ENCODE measurements at regions not wholly inside any gene's neighbourhood (a gene's known extent, or its start where the extent isn't known, plus 50 kb on each side); places are given as distances from the start of the nearest gene placed in this dataset.
"Not testable (repeated sequence)": the region's sequence is repeated elsewhere in the genome, so short reads cannot be mapped to it uniquely, and the experiment has no call there.

DNA sequence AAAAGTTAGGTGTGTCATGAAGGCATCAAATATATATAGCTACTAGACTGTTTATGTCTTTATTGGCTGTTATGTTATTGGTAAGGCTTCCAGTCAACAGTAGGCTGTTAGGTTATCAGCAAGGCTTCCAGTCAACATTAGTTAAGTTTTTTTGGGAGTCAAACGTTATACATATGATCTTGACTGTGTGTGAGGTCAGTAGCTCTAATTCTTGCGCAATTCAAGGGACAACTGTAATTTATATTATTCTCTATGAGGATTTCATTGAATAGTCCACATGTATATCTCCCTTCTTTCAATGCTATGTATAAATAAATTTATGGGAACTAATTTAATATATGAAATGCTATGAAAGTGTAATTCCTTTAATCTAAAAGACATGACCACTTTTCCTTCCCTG lies 757.5 kb upstream of the TMEFF2 start:
- FAIRE-seq = no peak

DNA sequence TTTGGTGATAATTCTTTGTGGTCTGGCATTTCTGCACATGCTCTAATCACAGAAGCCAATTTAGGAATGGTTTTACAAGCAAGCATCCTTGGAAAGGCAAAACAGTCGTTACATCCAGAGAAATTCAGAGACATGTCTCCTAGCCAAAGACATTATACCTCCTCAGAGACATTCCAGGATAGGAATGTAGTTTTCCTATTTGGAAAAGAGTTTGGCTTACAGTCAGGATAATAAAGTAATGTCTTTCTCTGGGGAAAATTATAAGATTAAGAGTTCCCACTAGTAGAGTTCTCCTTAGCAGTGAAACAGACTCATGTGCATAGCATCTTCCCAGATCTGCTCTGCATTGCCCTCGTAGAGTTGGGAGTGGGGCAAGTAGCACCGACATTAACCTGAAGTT lies 753.6 kb upstream of the TMEFF2 start:
- FAIRE-seq = no peak
- no peak for DNase-seq (ENCODE audit: low spot score)

More for the DNA sequence above, 757.5 kb upstream of the TMEFF2 start:
- no peak for DNase-seq (ENCODE audit: low spot score)

DNA sequence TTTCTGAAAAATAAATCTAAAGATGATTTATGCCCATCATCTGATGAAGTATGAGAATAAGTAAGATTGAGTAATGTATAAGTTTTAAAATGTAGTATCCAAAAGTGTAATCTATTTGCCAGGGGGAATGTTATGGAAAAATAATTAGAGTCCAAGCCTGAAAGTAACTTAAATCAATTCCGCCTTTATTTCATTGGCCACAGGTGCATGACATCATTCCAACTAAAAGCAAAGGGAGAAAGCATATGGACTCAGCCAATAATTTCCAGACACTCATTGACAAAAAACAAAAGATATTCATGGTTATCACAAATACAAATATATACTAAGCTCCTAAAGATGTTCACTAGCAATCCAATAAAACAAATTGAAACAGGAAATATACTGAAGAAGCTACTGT lies 752.6 kb upstream of the TMEFF2 start:
- DNase-seq (ENCODE audit: low spot score) (no peak), FAIRE-seq (no peak)

DNA sequence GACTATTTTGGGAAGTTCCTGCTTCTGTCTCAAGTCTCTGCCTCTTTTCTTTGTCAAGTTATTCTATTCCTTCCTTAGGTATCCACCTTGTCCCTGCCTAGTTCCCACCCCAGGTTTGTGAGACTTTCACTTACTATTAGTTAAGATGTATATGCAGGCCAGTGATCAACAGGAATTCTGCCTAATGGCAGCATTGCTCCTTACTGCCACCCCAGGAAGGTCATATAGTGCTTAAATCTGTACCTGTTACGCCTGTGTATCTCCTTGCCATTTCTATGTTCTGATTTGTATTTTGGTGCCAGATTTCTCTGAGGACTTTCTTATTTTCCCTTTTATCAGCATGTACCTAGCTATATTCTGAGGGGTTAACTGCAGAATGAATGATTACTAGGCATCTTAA lies 746.0 kb upstream of the TMEFF2 start:
- FAIRE-seq (no peak), DNase-seq (ENCODE audit: low spot score) (no peak)

DNA sequence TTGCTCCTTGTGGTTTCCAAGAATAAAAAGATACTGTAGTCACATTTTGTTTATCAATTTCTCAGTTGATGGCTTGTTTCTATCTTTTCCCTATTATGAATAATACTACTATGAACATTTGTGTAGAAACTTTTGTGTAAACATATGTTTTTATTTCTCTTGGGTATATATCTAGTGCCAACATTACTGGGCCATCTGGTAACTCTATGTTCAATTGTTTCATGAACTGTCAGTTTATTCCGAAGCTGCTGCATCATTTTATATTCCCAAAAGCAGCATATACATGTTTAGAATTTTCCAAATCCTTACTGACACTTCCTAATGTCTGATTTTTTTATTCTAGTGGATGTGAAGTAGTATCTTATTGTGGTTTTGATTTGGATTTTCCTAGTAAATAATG lies 737.6 kb upstream of the TMEFF2 start:
- no peak for DNase-seq (ENCODE audit: low spot score)
- no peak for FAIRE-seq

DNA sequence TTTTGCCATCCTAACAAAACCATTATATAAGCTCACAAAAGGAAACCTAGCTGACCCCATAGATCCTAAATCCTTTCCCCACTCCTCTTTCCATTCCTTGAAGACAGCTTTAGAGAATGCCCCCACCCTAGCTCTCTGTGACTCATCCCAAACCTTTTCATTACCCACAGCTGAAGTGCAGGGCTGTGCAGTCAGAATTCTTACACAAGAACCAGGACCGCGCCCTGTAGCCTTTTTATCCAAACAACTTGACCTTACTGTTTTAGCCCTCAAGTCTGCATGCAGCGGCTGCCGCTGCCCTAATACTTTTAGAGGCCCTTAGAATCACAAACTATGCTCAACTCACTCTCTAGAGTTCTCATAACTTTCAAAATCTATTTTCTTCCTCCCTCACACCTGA lies 726.9 kb upstream of the TMEFF2 start:
- FAIRE-seq; DNase-seq (ENCODE audit: low spot score): not testable (repeated sequence)

DNA sequence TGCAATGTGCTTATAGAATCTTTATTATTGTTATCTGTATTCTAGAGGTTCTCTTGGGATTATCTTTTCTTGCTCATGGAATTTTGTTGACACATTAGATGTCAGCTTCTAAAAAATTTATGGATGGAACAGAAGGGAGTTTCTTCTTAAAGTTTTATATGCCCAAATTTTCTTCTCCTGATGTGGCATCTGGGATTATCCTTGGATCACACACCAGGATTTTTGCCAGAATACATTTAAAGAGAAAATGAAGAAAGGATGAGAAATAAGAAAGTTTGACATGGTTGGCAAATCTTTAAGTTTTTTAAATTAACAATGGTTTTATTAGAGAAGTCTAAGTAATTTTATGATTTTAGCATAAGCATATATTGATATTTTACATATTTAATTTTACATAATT lies 706.7 kb upstream of the TMEFF2 start:
- no peak for FAIRE-seq
- no peak for DNase-seq (ENCODE audit: low spot score)

DNA sequence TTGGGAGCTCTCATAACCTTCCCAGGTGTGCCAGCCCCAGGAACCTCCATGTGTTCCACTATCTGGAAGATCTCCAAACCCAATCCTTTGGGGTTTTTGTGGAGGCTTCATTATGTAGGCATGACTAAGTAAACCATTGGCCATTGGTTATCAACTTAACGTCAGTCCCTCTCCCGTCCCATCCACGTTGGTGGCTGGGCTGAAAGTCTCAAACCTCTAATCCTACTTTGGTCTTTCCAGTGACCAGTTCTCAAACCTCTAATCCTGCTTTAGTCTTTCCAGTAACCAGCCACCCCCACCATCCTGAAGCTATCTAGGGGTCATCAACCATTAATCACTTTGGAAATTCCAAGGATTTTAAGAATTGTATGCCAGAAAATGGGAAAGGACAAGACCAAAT lies 704.7 kb upstream of the TMEFF2 start:
- FAIRE-seq = no peak
- DNase-seq (ENCODE audit: low spot score) = no peak

DNA sequence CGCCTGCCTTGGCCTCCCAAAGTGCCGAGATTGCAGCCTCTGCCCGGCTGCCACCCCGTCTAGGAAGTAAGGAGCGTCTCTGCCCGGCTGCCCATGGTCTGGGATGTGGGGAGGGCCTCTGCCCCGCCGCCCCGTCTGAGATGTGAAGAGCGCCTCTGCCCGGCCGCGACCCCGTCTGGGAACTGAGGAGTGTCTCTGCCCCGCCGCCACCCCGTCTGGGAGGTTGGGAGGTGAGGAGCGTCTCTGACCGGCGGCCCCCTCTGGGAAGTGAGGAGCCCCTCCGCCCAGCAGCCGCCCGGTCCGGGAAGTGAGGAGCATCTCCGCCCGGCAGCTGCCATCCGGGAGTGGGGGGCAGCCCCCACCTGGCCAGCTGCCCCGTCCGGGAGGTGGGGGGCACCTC lies 699.2 kb upstream of the TMEFF2 start:
- not testable (repeated sequence) for DNase-seq (ENCODE audit: low spot score); FAIRE-seq

DNA sequence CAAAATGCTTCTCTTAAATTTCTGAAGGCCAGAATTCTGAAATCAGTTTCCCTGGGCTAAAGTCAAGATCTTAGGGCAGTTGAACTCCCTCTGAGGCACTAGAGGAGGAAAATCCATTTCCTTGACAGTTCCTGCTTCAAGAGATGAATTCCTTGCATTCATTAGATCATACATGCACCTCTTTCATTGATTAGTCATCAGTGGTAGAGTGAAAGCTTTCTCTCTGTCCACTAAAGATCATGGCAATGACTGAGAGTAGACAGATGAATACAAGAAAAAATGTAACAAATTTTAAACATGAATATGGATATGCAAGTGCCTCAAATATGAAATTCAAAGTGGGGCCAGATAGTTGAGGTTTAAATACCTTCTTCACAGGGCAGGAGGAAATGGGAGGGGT lies 693.4 kb upstream of the TMEFF2 start:
- DNase-seq (ENCODE audit: low spot score) (no peak), FAIRE-seq (no peak)

DNA sequence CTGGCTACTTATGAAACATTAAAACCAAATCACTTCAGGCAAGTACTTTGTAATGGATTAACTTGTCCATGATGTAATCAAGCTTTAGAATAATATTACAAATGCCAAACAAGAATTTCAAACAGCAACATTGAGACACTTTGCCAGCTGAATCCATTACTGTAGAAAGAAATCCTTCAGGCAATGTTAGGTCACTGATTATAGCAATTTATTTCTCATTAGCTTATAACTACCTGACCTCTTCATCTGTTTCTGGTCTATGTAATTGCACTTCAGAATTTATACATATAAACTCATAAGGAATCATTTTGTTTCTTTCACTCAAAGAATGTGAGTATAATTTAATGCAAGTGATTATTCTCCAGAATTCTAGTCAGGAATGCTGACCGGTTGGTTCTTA lies 692.6 kb upstream of the TMEFF2 start:
- DNase-seq (ENCODE audit: low spot score) = no peak
- FAIRE-seq = no peak

DNA sequence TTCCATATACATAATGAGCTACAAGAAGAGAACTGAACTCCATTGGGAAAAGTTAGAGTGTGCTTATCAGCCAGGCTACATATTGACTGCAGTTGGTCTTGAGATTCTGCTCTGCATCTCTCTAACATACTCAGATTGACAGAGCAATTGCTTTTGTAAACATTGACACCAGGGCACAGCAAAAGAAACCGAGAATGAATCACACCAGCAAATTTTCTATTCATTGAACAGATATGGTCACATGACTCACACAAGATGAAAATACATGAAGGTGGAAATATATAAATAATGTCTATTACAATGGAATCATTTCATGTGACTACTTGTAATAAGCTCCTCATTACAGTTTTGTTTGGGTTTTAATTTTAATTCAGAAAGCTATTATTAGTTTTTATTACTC lies 691.9 kb upstream of the TMEFF2 start:
- FAIRE-seq = no peak
- no peak for DNase-seq (ENCODE audit: low spot score)

DNA sequence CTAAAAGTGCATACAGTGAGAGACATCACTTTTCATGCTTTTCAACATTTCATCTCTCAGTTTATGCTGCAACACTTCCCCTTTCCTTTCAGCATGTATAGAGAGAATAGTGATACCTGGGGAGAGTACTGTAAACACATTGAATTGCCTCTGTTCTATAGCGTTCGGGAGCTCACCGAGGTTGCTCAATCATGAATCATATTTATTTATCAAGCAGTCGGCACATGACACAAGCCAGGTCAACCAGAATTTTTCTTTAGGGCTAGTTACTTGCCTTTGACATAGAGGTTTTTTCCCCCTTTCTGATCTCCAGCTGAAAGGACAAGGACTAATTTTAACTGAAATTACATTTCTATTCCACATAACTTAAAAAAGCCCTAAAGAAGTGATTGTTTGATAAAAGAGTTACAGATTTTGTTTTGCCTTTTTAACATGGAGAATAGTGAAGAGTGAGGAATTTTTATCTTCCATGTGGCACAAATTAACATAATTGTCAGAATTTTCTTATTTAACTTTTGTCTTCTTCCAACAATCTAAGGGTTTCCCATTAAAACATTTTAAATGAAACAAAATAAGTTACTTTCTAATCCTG lies 690.9 kb upstream of the TMEFF2 start:
- no peak for DNase-seq (ENCODE audit: low spot score)
- FAIRE-seq = no peak

DNA sequence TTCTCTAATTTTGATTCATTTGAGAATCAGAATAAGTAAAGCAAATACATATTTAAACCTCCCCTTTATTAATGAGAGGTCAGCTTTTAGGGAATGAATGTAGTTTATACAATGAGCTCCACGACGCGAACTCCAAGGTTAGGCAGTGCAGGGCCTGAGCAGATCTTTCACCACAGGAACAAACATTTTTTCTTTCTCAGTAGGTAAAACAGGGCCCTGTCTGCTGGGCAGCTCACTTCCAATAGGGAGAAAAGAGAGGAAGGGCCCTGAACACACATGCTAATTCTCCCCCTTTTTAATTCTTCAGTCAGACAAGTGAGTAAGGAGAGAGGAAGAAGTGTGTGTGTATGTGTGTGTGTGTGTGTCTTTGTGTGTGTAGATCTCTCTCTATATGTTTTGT lies 682.4 kb upstream of the TMEFF2 start:
- FAIRE-seq = no peak
- DNase-seq (ENCODE audit: low spot score) = no peak

DNA sequence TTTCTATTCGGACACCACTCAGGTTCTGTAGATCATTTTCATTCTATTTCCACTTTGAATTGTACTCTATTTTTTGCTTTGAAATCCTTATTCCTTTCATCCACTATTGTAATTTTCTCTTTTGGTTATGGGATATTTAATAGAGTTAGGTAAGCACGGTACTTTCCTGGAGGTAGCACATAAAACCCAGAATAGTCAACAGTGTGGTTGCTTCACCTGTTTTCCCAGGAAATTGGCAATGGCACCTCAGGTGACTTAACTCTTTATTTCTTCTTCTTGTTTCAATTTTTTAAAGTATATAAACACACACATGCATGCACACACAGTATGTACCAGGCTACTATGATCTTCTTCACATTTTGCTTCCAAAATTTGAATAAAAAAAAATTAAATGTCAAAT lies 682.0 kb upstream of the TMEFF2 start:
- no peak for DNase-seq (ENCODE audit: low spot score)
- FAIRE-seq = no peak

DNA sequence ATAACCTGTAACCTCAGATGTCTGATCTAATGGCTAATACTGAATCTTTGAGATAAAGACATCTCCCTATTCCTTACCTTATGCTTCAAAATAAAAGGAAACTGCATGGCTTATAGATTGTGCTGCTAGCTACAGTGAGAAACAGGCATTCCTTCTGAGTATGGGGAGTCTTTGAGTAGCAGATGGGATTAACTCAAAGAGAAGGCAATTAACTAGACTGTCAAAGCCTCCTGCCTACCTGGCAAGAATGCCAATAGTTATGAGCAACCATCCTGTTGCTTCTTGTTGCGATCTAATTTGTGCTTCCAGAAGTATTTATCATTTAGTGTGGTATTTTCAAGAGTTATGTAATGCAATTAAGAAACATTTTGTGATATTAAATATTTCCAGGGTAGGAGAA lies 660.0 kb upstream of the TMEFF2 start:
- FAIRE-seq (no peak), DNase-seq (ENCODE audit: low spot score) (no peak)

DNA sequence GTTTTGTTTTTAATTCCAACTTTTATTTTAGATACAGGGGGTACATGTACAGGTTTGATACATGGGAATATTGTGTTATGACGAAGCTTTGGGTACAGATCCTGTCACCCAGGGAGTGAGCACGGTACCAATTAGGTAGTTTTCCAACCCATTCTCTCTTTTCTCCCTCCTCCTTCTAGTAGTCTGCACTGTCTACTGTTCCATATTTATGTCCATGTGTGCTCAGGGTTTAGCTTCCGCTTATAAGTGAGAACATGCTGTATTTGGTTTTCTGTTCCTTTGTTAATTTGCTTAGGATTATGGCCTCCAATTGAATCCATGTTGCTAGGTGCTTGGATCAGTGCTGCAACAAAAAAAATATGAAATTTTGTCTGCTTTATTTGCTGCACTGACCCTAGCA lies 659.3 kb upstream of the TMEFF2 start:
- DNase-seq (ENCODE audit: low spot score) (no peak), FAIRE-seq (no peak)

DNA sequence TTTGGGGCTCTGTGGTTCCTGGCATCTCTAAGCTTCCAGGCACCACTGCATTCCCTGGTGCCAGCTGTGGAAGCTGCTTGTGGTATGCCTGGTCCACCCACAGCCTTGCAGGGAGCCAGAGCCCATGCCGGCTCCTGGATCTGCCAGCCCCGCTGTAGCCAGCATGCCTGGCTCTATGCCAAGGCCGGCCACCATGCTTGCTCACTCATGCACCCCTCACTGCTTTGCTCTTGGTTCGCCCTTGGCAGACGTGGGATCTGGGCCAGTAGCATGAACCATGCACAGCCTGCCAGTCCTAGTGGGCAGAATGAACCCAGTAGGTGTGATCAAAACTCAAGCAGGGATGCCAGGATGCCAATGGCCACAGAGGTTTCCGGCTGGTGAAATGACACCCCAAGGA lies 634.2 kb upstream of the TMEFF2 start:
- FAIRE-seq = no peak
- no peak for DNase-seq (ENCODE audit: low spot score)

DNA sequence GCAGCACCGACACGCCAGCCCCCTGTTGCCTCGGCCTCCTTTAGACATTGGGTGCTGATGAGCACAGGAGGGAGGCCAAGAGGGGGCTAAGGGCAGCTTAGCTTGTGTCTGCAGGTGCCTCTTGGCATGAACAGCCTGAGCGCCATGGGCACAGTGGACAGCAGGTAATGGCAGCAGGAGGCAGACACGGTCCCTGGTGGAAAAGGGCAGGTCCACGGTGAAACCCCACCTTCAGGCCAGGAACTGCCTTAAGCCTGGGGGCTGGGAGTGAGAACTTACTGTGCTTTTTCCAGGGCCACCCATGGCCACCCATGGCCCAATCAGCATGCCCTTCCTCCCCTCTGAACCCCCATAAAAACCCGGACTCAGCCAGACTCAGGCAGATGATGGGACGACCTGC lies 633.4 kb upstream of the TMEFF2 start:
- FAIRE-seq (no peak), DNase-seq (ENCODE audit: low spot score) (no peak)

DNA sequence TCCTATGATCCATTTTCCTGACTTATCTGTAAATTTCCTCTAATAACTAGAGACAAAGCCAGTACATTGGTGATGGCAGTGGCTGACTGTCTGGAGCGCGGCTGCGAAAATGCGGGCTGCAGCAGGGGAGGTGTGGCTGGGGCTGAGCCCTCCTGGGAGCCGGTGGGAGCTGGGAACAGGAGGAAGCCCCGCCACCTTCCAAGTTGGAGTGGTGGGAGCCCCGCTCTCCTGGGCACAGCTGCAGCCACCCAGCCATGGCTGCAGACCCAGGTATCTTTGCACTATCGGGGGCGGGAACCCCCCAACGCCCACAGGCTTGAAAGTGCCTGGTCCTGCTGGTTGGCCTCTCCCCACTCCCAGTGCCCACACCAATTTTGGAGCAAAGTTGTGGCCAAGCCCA lies 633.0 kb upstream of the TMEFF2 start:
- DNase-seq (ENCODE audit: low spot score) = no peak

DNA sequence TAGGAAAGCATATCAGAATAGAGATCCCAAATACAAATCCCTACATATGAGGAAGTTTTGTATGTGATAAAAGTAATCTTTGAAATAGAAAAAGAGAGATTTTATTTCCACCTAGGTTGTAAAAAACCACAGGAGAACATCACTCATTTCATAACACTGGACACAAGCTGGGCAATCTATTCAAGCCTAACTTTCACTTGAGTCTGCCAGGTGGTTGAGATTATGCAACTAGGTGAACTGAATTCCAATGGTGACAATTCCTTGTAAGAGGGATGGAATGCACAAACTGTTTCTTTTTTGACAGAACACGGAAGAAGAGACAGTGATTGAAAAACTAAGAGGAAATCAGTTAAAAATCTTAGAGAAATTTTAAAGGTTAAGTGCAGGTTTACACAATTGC lies 619.6 kb upstream of the TMEFF2 start:
- DNase-seq (ENCODE audit: low spot score) = no peak
- FAIRE-seq = no peak

More for the DNA sequence above, 633.0 kb upstream of the TMEFF2 start:
- FAIRE-seq = no peak

DNA sequence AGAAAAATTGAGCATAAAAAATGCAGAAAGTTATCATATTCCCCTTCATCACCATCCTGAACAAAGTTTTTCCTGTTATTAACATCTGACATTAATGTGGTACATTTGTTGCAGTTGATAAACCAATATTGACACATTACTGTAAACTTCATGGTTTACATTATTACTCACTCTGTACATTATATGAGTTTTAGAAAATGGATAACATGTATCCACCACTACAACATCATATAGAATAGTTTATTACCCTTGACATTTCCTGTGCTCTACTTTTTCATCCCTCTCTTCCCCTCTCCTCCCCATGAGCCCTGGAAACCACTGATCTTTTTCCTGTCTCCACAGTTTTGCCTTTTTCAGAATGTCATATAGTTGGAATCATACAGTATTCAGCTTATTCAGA lies 618.6 kb upstream of the TMEFF2 start:
- DNase-seq (ENCODE audit: low spot score) = no peak
- no peak for FAIRE-seq

DNA sequence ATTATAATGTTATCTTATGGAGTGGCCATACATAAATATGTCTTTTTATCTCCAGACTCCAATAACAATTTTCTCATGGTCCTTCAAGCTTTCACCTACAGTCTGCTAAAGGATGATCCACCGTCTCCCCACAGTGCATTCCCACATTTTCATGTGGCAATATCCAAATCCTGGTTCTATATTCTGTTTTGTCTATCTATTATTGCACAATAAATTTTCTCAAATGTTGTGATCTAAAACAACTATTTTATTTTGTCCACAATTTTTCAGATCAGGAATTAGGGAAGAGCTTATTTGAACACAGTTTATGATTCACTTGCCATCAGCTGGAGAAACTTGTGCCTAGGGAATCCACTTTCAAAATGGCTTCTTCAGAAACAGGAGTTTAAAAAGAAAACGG lies 614.4 kb upstream of the TMEFF2 start:
- no peak for DNase-seq (ENCODE audit: low spot score)
- FAIRE-seq = no peak

DNA sequence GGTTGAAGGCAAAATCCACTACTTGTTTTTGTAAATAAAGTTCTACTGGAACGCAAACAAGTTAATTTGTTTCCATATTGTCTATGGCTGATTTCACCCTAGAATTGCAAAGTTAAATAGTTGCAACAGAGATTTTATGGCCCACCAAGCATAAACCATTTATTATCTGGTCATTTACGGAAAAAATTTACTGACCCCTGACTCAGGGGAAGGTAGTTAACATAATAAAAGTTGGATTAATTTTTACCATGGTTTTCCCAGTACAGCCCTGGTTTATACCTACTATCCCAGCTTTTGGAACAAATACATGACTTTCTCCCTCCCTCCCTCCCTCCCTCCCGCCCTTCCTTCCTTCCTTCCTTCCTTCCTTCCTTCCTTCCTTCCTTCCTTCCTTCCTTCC lies 588.9 kb upstream of the TMEFF2 start:
- DNase-seq (ENCODE audit: low spot score) (no peak), FAIRE-seq (no peak)
